ENCODE measurements at regions not wholly inside any gene's neighbourhood (a gene's known extent, or its start where the extent isn't known, plus 50 kb on each side); places are given as distances from the start of the nearest gene placed in this dataset.

- Histone ChIP-seq H3K9ac (ENCODE audit: low read length) (no peak overlapping the region), H2AFZ (ENCODE audit: low read depth, low read length, poor library complexity, severe bottlenecking) (no peak overlapping the region), H3K27me3 (ENCODE audit: insufficient read depth, low read length) (no peaks in the 10 kb centered on the region), H3K4me3 (replicated peaks in 1 of 2; ENCODE audit: low read depth in 1 of 2, low read length in 2 of 2) (no peak overlapping the region), H3K36me3 (ENCODE audit: control insufficient read depth in 1 of 2, insufficient read depth in 2 of 2, low read length in 2 of 2) (no peaks in the 10 kb centered on the region), H3K79me2 (ENCODE audit: insufficient read depth, low read length) (no peaks in the 10 kb centered on the region), H3K9me3 (ENCODE audit: control insufficient read depth in 1 of 2, insufficient read depth in 1 of 2, low read depth in 1 of 2, low read length in 2 of 2) (no peaks in the 10 kb centered on the region), H4K20me1 (ENCODE audit: insufficient read depth) (no peaks in the 10 kb centered on the region), H3K27ac (ENCODE audit: low read depth, low read length) (no peak overlapping the region), H3K4me2 (ENCODE audit: low read length) (no peak overlapping the region), H3K9me2 (ENCODE audit: insufficient read depth) (no peaks in the 10 kb centered on the region), H3K4me1 (ENCODE audit: control insufficient read depth in 1 of 2, insufficient read depth in 2 of 2, low read length in 2 of 2) (peaks cover 0 to 7% of the 10 kb centered on the region in 2 experiments; a peak in 1 of 4 replicates)
- RAD21 ChIA-PET (ENCODE audit: low non-redundant PET in 1 of 2, low total read pairs in 2 of 2, uncharacterized antibody in 2 of 2, unreplicated experiment in 2 of 2) = no interaction called here
- TF ChIP-seq YY1 (IDR thresholded peaks at IDR 0.05; ENCODE audit: extremely low read depth, insufficient replicate concordance, low read depth, low read length) (no peak), RAD21 (IDR thresholded peaks at IDR 0.05; ENCODE audit: low read depth) (no peak), CBX3 (IDR thresholded peaks at IDR 0.05; ENCODE audit: low read depth) (no peak), REST (IDR thresholded peaks at IDR 0.05; ENCODE audit: low read depth) (no peak), ZFX (IDR thresholded peaks at IDR 0.05) (no peak), EZH2phosphoT487 (IDR thresholded peaks at IDR 0.05; ENCODE audit: borderline replicate concordance) (no peak), EGR1 (IDR thresholded peaks at IDR 0.05; ENCODE audit: low read depth) (no peak), ZBTB33 (IDR thresholded peaks at IDR 0.05; ENCODE audit: extremely low read depth, insufficient replicate concordance, low read length) (no peak), EZH2 (IDR thresholded peaks at IDR 0.05) (no peak), POLR2A (IDR thresholded peaks at IDR 0.05; ENCODE audit: borderline replicate concordance, extremely low read depth, insufficient read depth, insufficient read length) (no peak), SP1 (IDR thresholded peaks at IDR 0.05; ENCODE audit: low read depth) (no peak), CEBPB (IDR thresholded peaks at IDR 0.05; ENCODE audit: low read depth) (no peak), SRF (IDR thresholded peaks at IDR 0.05; ENCODE audit: low read depth) (no peak), ELF1 (IDR thresholded peaks at IDR 0.05; ENCODE audit: borderline replicate concordance, low read depth) (no peak), ZNF274 (IDR thresholded peaks at IDR 0.05; ENCODE audit: low read depth, low read length) (no peak), POLR2AphosphoS5 (IDR thresholded peaks at IDR 0.05; ENCODE audit: low read depth, low read length) (no peak), TCF7L2 (IDR thresholded peaks at IDR 0.05; ENCODE audit: borderline replicate concordance, extremely low read depth, insufficient read depth, insufficient read length) (no peak), JUND (IDR thresholded peaks at IDR 0.05) (no peak), FOSL1 (IDR thresholded peaks at IDR 0.05; ENCODE audit: low read depth) (no peak), SIN3A (IDR thresholded peaks at IDR 0.05; ENCODE audit: low read depth) (no peak)
- POLR2A ChIA-PET = no interaction called here
- BruUV-seq (replicated peaks) = no TSS peak
- DNase-seq (ENCODE audit: low read depth, low spot score) = no peak
- CTCF ChIA-PET = no interaction called here
- no peak for ATAC-seq
- intact Hi-C loops (cut with micrococcal nuclease) = no loop called here
Observed at GRCh38 chr11:100545556-100545955, 141.5 kb upstream of the ARHGAP42 start.
